HUES48 (cell line): ENCODE measurements at regions not wholly inside any gene's neighbourhood (a gene's known extent, or its start where the extent isn't known, plus 50 kb on each side); places are given as distances from the start of the nearest gene placed in this dataset.
A peak's percentile ranks its signal among the peaks of the same experiment; 100 is the strongest.

Experiments used
- H3K27ac ChIP-seq: one replicate; pipeline ENCODE4 v1.7.0; 2013; ENCODE audit warnings: low read depth, low read length, inconsistent platforms
- H3K27me3 ChIP-seq: 2 replicates; pipeline ENCODE4 v1.6.1; 2013; ENCODE audit warnings: mild to moderate bottlenecking, low read length; ENCODE audit not compliant: control insufficient read depth, insufficient read depth
- H3K36me3 ChIP-seq: 2 replicates; pipeline ENCODE4 v1.6.1; 2013; ENCODE audit warnings: low read length; ENCODE audit not compliant: control insufficient read depth, insufficient read depth
- H3K4me1 ChIP-seq: 2 replicates; pipeline ENCODE4 v1.6.1; 2013; ENCODE audit warnings: mild to moderate bottlenecking, low read length; ENCODE audit not compliant: control insufficient read depth, insufficient read depth
- H3K4me3 ChIP-seq: 2 replicates; pipeline ENCODE4 v1.5.1; 2013; ENCODE audit warnings: mild to moderate bottlenecking, low read depth, low read length
- H3K9ac ChIP-seq: 2 replicates; pipeline ENCODE4 v1.6.1; 2013; ENCODE audit warnings: mild to moderate bottlenecking, low read depth, low read length, moderate library complexity
- H3K9me3 ChIP-seq: 2 replicates; pipeline ENCODE4 v1.6.1; 2013; ENCODE audit warnings: low read length; ENCODE audit not compliant: control insufficient read depth, insufficient read depth

DNA sequence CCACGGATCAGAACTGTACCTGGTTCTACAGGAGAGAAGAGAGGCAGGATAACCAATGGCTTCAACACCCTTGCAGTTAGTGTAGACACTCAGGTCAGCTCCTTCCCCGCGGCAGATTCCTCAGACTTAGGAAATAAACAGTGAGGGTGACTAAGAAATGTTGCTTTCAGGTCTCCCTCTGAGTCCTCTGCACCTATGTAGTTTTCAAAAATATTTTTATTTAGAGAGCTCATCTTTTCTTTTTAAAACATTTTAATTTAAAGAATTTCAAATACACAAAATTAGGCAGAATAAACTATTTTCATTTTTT lies 195.2 kb downstream of the KLF12 start:
- no peaks in the 10 kb centered on the region for H3K36me3 ChIP-seq

DNA sequence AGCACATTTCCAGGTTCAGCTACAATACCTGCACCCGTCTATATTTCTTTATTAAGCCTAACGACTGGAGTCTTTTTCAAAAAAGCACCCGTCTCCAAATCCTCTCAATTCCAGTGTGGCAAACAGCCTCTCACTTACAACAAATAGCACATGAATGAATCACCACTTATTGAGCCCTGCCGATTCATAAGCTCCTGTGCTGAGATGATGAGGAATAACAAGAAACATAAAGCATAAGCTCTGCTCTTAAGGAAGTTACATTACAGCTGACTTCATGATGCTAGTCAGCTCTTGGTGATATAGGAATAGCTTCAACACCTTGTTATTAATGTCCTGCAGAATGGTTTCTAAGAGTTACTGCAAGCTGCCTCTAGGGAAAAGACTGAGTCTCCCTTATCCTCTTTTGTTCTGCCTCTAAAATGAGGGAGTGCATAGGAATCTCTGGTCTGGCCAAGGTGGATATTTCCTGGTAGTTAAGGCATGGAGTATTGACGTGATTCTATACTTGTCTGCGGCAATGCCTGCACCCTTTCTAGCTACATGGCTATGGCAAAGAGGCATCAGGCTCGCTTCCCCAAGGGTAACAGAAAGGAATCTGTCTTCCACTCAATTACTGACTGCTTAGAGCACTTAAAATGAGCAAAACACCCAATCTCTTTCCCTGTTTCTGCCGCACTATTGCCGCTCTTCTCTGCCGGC lies 195.7 kb downstream of the KLF12 start:
- H3K27ac ChIP-seq: peak overlapping the region; percentile 11
- no peak overlapping the region for H3K9ac ChIP-seq
- no peaks in the 10 kb centered on the region for H3K36me3 ChIP-seq
- H3K4me3 ChIP-seq: no peak overlapping the region
- H3K9me3 ChIP-seq: no peaks in the 10 kb centered on the region
- H3K27me3 ChIP-seq: no peaks in the 10 kb centered on the region
- H3K4me1 ChIP-seq: peaks cover 32% of the 10 kb centered on the region

More for the DNA sequence above, 195.2 kb downstream of the KLF12 start:
- Histone ChIP-seq H3K27me3 (no peaks in the 10 kb centered on the region), H3K9me3 (no peaks in the 10 kb centered on the region), H3K27ac (no peak overlapping the region), H3K4me1 (peaks cover 31% of the 10 kb centered on the region), H3K9ac (no peak overlapping the region), H3K4me3 (no peak overlapping the region)

DNA sequence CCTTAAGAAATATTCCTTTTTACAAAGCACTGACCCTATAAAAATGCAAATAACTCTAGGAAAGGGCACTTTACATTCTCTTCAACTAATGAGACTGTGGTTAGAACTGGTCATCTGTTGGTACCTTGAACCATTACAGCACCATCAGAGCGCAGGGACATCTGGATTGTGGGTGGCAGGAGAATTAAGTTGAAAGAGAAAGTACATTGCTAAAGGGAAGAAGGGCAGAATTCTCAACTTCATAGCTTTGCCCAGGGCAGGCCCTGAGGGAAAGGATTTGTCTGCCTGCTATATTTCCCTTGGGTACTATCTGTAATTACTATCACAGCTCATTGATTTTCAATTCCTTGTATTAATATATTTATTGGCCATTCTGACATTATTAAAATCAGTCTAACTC lies 196.8 kb downstream of the KLF12 start:
- Histone ChIP-seq H3K4me1 (peaks cover 32% of the 10 kb centered on the region), H3K36me3 (no peaks in the 10 kb centered on the region), H3K9ac (no peak overlapping the region), H3K27me3 (no peaks in the 10 kb centered on the region), H3K27ac (no peak overlapping the region), H3K9me3 (no peaks in the 10 kb centered on the region), H3K4me3 (no peak overlapping the region)

DNA sequence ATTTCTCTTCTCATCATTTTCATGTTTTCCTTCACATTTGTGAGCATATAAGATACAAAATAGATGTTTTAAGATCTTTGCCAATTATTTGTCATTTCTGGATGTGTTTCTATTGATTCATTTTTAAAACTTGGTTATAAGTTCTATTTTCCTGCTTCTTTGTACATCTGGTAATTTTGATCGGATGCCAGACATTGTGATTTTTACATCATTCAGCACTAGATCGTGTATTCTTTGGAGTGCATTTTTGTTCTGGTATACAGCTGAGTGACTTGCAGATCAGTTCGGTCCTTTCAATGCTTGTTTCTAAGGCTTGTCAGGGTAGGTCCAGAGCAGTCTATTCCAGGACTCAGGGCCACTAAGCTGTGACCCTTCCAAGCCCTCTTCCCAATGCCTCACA lies 198.2 kb downstream of the KLF12 start:
- no peak overlapping the region for H3K9ac ChIP-seq
- H3K4me1 ChIP-seq: peaks cover 32% of the 10 kb centered on the region
- no peak overlapping the region for H3K4me3 ChIP-seq
- no peaks in the 10 kb centered on the region for H3K9me3 ChIP-seq
- H3K27ac ChIP-seq: no peak overlapping the region
- H3K27me3 ChIP-seq: no peaks in the 10 kb centered on the region
- H3K36me3 ChIP-seq: no peaks in the 10 kb centered on the region

DNA sequence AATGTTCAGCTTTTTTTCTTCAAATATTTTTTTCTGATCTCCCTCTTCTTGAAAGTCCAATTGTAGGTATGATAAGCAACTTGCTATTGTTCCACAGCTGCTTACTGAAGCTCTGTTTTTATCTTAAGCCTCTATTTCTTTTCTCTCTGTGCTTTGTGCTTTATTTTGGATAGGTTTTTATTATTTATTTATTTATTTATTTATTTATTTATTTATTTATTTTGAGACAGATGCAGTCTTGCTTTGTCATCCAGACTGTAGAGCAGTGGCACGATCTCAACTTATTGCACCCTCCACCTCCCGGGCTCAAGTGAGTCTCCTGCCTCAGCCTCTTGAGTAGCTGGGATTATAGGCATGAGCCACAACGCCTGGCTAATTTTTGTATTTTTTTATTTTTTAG lies 199.4 kb downstream of the KLF12 start:
- Histone ChIP-seq H3K27ac (no peak overlapping the region), H3K27me3 (no peaks in the 10 kb centered on the region), H3K9ac (no peak overlapping the region), H3K4me3 (no peak overlapping the region), H3K9me3 (no peaks in the 10 kb centered on the region), H3K36me3 (no peaks in the 10 kb centered on the region), H3K4me1 (peaks cover 28% of the 10 kb centered on the region)

DNA sequence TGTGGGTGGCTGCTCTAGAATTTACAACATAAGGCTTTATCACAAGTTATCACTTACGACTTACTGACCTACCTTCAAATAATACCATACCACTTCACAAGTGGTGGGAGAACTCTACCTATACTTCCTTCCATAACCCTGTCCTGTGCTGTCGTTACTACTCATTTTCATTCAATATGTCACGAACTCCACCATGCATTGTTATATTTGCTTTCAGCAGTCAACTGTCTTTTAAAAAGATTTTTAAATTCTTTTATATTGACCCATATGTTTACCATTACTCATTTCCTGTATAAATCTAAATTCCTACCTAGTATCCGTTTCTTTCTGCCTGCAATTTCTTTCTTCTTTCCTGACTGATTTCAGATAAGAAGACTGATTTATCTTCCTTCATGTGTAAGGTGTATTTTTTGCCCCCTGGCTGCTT lies 200.0 kb downstream of the KLF12 start:
- Histone ChIP-seq H3K9me3 (no peaks in the 10 kb centered on the region), H3K27ac (no peak overlapping the region), H3K9ac (no peak overlapping the region), H3K4me3 (no peak overlapping the region), H3K36me3 (no peaks in the 10 kb centered on the region), H3K27me3 (no peaks in the 10 kb centered on the region), H3K4me1 (peaks cover 22% of the 10 kb centered on the region; the same call in 1 of the 2 replicates)

DNA sequence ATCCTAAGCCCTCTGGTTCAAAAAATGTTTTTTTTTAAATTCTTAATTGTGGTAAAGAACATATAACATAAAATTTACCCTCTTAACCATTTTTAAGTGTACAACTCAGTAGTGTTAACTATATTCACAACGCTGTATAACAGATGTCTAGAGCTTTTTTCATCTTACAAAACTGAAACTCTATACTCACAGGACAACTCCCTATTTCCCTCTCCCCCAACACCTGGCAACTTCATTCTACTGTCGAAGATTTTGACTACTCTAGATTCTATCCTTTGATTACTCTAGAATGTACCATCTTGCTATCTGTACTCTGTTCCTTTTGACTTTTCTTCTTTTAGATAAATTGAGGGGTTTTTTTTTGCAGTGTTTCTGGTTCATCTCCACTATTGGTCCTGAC lies 200.4 kb downstream of the KLF12 start:
- Histone ChIP-seq H3K27ac (no peak overlapping the region), H3K4me1 (peaks cover 21% of the 10 kb centered on the region; the same call in 1 of the 2 replicates)

DNA sequence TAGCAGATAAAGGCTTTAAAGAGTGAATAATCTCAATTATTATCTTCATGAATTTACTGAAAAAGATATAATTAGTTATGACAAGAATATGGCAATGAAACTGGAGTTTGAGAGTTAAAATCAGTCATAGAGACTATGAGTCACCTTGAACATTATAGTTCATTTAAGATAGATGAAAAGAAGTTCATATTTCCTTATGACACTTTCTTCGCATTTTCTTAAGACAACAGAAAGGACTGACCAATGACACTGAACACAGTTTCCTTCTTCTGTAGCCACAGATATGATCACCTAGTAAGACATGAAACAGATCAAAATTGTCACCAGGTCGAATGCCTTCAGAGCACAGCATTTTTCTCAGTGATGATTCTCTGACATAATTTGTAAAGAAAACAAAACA lies 202.1 kb downstream of the KLF12 start:
- Histone ChIP-seq H3K27ac (no peak overlapping the region), H3K4me3 (no peak overlapping the region), H3K9me3 (no peaks in the 10 kb centered on the region), H3K9ac (no peak overlapping the region), H3K27me3 (no peaks in the 10 kb centered on the region), H3K36me3 (no peaks in the 10 kb centered on the region), H3K4me1 (peaks cover 4% of the 10 kb centered on the region; the same call in 1 of the 2 replicates)

More for the DNA sequence above, 200.4 kb downstream of the KLF12 start:
- no peaks in the 10 kb centered on the region for H3K36me3 ChIP-seq
- H3K4me3 ChIP-seq: no peak overlapping the region
- H3K9me3 ChIP-seq: no peaks in the 10 kb centered on the region
- no peaks in the 10 kb centered on the region for H3K27me3 ChIP-seq
- H3K9ac ChIP-seq: no peak overlapping the region

DNA sequence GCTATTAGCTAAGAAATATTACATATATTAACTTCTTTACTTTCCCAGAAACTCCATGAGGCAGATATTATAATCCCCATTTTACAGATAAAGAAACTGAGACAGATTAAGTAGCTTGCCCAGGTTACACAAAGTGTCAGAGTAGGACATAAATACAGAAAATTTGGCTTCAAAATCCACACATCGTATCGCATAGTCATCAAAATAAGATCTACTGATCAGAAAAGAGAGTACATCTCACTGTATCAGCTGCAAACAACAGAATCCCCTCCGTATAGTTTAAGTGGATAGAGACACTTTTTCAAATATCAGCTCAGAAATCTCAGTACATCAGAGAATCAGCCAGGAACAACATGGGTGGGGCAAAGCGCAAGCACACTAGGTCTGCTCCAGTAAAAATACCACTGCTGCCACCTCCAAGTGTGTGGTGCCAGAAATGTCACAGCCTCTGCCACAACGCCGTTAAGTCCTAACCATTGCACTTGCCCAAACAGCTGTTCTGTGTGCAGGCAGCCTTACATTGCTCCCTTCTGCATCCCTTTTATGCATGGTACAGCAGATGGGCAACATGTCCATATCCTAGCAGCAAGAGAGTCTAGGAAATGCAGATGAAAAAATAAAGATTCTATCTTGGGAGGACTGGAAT lies 204.8 kb downstream of the KLF12 start:
- no peak overlapping the region for H3K27ac ChIP-seq

DNA sequence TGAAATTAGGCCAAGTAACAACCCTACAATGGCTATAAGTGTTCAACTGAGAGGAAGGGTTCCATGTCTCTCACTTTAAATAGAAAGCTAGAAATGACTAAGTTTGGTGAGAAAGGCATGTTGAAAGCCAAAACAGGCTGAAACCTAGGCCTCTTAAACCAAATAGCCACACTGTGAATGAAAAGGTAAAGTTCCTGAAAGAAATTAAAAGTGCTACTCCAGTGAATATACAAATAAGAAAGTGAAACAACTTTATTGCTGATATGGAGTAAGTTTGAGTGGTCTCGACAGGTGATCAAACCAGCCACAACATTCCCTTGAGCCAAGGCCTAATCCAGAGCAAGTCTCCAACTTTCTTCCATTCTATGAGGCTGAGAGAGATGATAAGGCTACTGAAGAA lies 209.6 kb downstream of the KLF12 start:
- H3K9ac ChIP-seq: no peak overlapping the region
- H3K9me3 ChIP-seq: no peaks in the 10 kb centered on the region
- H3K27ac ChIP-seq: no peak overlapping the region
- H3K4me1 ChIP-seq: peaks cover 10% of the 10 kb centered on the region; the same call in 1 of the 2 replicates
- no peak overlapping the region for H3K4me3 ChIP-seq
- no peaks in the 10 kb centered on the region for H3K36me3 ChIP-seq
- H3K27me3 ChIP-seq: no peaks in the 10 kb centered on the region

More for the DNA sequence above, 204.8 kb downstream of the KLF12 start:
- H3K4me1 ChIP-seq: peaks cover 4% of the 10 kb centered on the region; the same call in 1 of the 2 replicates
- H3K9ac ChIP-seq: no peak overlapping the region
- H3K9me3 ChIP-seq: no peaks in the 10 kb centered on the region
- H3K36me3 ChIP-seq: no peaks in the 10 kb centered on the region
- H3K27me3 ChIP-seq: no peaks in the 10 kb centered on the region
- no peak overlapping the region for H3K4me3 ChIP-seq

DNA sequence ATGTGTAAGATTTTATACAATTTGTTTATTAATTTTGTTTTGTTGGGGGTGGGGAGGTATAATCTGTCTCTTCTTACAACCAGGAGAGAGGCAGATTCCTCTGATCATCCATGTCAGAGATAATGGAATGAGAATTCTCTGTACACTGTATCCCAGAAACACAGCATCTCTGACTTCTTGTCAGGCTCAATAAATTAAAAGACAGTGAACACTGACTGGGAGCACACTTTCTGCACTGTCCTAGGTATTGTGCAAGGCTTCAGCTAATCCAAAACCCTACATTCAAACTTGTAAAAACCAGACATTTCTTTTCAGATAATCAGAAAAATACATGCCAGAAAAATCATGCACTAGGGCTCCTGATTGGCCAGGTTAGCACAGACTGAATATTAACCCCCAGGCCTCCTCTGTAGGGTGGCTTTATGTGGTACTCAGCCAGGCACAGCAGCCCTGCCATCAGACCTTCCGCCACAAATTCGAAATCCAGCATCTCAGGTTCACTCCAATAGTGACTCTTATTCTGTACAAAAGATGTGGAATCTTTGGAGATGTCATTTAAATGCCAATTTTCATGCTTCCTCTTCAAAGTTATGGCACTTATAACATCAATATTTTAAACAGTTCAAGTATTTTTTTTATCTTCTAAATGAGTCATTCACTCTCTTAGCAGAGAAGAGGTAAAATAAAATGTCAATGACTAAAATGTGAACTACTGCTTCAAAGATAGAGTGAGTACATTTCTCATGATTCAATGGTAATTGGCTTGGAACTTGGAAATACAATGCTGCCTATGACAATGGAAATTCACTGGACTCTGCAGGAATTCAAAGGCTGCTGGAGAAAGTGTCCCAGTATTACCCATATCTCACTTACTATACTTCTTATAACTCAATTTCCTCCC lies 211.5 kb downstream of the KLF12 start:
- no peak overlapping the region for H3K27ac ChIP-seq
- H3K4me1 ChIP-seq: peaks cover 10% of the 10 kb centered on the region; the same call in 1 of the 2 replicates
- no peaks in the 10 kb centered on the region for H3K9me3 ChIP-seq
- no peaks in the 10 kb centered on the region for H3K27me3 ChIP-seq
- no peaks in the 10 kb centered on the region for H3K36me3 ChIP-seq
- no peak overlapping the region for H3K4me3 ChIP-seq
- no peak overlapping the region for H3K9ac ChIP-seq
